ENCODE measurements at regions not wholly inside any gene's neighbourhood (a gene's known extent, or its start where the extent isn't known, plus 50 kb on each side); places are given as distances from the start of the nearest gene placed in this dataset.

DNA sequence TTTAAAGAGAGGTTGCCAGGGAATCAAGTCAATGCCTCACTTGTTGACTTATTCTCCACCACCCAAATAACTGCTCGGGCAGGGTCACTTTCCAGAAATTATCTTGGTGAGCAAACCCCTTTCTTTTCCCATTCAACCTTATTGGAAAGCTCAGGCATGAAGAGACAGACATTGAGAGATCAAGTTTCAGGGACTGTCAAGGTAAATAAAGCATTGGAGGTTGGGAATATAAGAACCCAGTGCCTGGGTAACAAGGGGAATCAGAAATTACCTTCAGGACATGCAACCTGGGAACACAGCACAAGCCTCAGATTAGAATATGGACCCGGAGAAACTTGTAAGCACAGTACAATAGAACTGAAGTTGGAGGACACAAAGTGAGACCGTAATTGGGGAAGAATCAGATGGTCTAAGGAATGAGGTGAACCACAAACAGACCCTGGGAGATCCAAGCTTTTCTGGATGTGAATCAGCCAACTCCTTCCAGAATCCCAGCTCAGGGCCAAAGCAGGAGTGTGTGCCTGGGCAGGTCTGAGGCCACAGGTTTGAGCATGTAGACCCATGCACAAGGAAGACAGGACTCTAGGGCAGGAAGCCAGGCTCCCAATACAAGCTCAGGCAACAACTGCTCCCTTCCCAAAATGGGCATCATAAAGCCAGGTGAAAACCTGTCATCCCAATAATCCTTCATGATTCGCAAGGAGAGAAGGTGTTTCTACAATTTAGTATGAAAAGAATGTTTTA lies 512.8 kb downstream of the MAFB start:
- TF ChIP-seq, protein P1, sequence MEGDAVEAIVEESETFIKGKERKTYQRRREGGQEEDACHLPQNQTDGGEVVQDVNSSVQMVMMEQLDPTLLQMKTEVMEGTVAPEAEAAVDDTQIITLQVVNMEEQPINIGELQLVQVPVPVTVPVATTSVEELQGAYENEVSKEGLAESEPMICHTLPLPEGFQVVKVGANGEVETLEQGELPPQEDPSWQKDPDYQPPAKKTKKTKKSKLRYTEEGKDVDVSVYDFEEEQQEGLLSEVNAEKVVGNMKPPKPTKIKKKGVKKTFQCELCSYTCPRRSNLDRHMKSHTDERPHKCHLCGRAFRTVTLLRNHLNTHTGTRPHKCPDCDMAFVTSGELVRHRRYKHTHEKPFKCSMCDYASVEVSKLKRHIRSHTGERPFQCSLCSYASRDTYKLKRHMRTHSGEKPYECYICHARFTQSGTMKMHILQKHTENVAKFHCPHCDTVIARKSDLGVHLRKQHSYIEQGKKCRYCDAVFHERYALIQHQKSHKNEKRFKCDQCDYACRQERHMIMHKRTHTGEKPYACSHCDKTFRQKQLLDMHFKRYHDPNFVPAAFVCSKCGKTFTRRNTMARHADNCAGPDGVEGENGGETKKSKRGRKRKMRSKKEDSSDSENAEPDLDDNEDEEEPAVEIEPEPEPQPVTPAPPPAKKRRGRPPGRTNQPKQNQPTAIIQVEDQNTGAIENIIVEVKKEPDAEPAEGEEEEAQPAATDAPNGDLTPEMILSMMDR (IDR thresholded peaks at IDR 0.05; ENCODE audit: poor library complexity), result no peak
- TF ChIP-seq EZH2 (IDR thresholded peaks at IDR 0.05; ENCODE audit: borderline replicate concordance) (no peak), EZH2phosphoT487 (IDR thresholded peaks at IDR 0.05; ENCODE audit: low read depth, severe bottlenecking, unreplicated experiment) (no peak)
